MV-4-11 (cell line): ENCODE measurements at regions not wholly inside any gene's neighbourhood (a gene's known extent, or its start where the extent isn't known, plus 50 kb on each side); places are given as distances from the start of the nearest gene placed in this dataset.
"Not testable (repeated sequence)": the region's sequence is repeated elsewhere in the genome, so short reads cannot be mapped to it uniquely, and the experiment has no call there.

Experiments
- DNase-seq: peaks from one replicate; lab custom pipeline; 2025; lab: John Stamatoyannopoulos, UW

- no peak for DNase-seq
Measured at GRCh38 chr4:126986005-126986404, 646.8 kb upstream of the INTU start.

- DNase-seq: no peak
Measured at GRCh38 chr4:126986828-126987227, 645.9 kb upstream of the INTU start.

GRCh38 chr4:126991965-126992364 lies 640.8 kb upstream of the INTU start:
- no peak for DNase-seq

GRCh38 chr4:126992910-126993309 lies 639.8 kb upstream of the INTU start:
- no peak for DNase-seq

- DNase-seq: no peak
Measured at GRCh38 chr4:126993351-126993750, 639.4 kb upstream of the INTU start.

- DNase-seq: no peak
Measured at GRCh38 chr4:126995235-126995634, 637.5 kb upstream of the INTU start.

- DNase-seq: no peak
Measured at GRCh38 chr4:127000110-127000509, 632.6 kb upstream of the INTU start.

- DNase-seq: no peak
Measured at GRCh38 chr4:127000846-127001245, 631.9 kb upstream of the INTU start.

GRCh38 chr4:127001933-127002332 lies 630.8 kb upstream of the INTU start:
- DNase-seq: no peak

GRCh38 chr4:127006446-127006877 lies 626.3 kb upstream of the INTU start:
- DNase-seq: no peak

- no peak for DNase-seq
Measured at GRCh38 chr4:127007305-127007704, 625.5 kb upstream of the INTU start.

- no peak for DNase-seq
Measured at GRCh38 chr4:127012549-127012948, 620.2 kb upstream of the INTU start.

GRCh38 chr4:127015667-127016117 lies 617.1 kb upstream of the INTU start:
- no peak for DNase-seq

GRCh38 chr4:127018381-127018780 lies 614.4 kb upstream of the INTU start:
- no peak for DNase-seq

GRCh38 chr4:127020831-127021230 lies 611.9 kb upstream of the INTU start:
- DNase-seq: not testable (repeated sequence)

GRCh38 chr4:127036296-127036695 lies 596.5 kb upstream of the INTU start:
- DNase-seq: no peak

- peak; percentile 57 for DNase-seq
Measured at GRCh38 chr4:127045861-127046260, 586.9 kb upstream of the INTU start.

- DNase-seq: no peak
Measured at GRCh38 chr4:127047930-127048329, 584.8 kb upstream of the INTU start.

GRCh38 chr4:127048376-127049044 lies 584.2 kb upstream of the INTU start:
- DNase-seq: no peak

- DNase-seq: no peak
Measured at GRCh38 chr4:127049526-127049925, 583.2 kb upstream of the INTU start.

- DNase-seq: no peak
Measured at GRCh38 chr4:127052742-127053141, 580.0 kb upstream of the INTU start.

GRCh38 chr4:127055357-127055756 lies 577.4 kb upstream of the INTU start:
- DNase-seq: no peak

GRCh38 chr4:127069675-127070074 lies 563.1 kb upstream of the INTU start:
- no peak for DNase-seq

GRCh38 chr4:127071443-127071842 lies 561.3 kb upstream of the INTU start:
- no peak for DNase-seq
